Panc1 (cell line): ENCODE measurements at regions not wholly inside any gene's neighbourhood (a gene's known extent, or its start where the extent isn't known, plus 50 kb on each side); places are given as distances from the start of the nearest gene placed in this dataset.

Source experiments
- ATAC-seq: fragments of 200-7000 bp; cut with Tn5 transposase; 2 replicates; pipeline ENCODE4 v1.9.1; 2020; ENCODE audit warnings: mild to moderate bottlenecking, moderate library complexity
- BruUV-seq: library from RNA; stranded (reverse); fragments of 400-500 nt; replicated peaks from 2 replicates; lab custom pipeline; 2021; lab: Mats Ljungman, UMichigan
- CTCF ChIA-PET: fragments of 300-600 bp; sonication (Branson Sonifier 250); formaldehyde crosslinking; loops from one replicate; lab custom pipeline; 2022; ENCODE audit warnings: antibody characterized with exemption; lab: Charles Lee
- POLR2A ChIA-PET: fragments of 300-600 bp; sonication (Branson Sonifier 250); formaldehyde crosslinking; loops from one replicate; lab custom pipeline; 2022; ENCODE audit warnings: antibody characterized with exemption; lab: Charles Lee
- DNase-seq: peaks from one replicate; pipeline ENCODE4 v3.0.0-alpha.2; 2010; ENCODE audit warnings: low read depth, low spot score
- H3K27ac ChIP-seq: 2 replicates; pipeline ENCODE4 v1.5.1; 2011; ENCODE audit warnings: mild to moderate bottlenecking, low read length, inconsistent platforms
- H3K27me3 ChIP-seq: fragments of 200-500 bp; sonication (Bioruptor generic); 2 replicates; pipeline ENCODE4 v1.6.0; 2014; ENCODE audit warnings: low read length, inconsistent platforms; ENCODE audit not compliant: control insufficient read depth, insufficient read depth
- H3K36me3 ChIP-seq: fragments of 200-500 bp; sonication (Bioruptor generic); 2 replicates; pipeline ENCODE4 v1.5.1; 2014; ENCODE audit warnings: inconsistent platforms, mild to moderate bottlenecking, low read length, moderate library complexity; ENCODE audit not compliant: control insufficient read depth, insufficient read depth
- H3K4me1 ChIP-seq: 2 replicates; pipeline ENCODE4 v1.5.1; 2011; ENCODE audit warnings: inconsistent platforms, mild to moderate bottlenecking, low read length, moderate library complexity; ENCODE audit not compliant: control insufficient read depth, insufficient read depth
- H3K4me3 ChIP-seq, 2 experiments: 2 replicates each; pipeline ENCODE4 v1.5.1; 2011 to 2012; ENCODE audit warnings: low read depth in 2 of 2, low read length in 2 of 2, mild to moderate bottlenecking in 2 of 2, inconsistent platforms in 1 of 2, moderate library complexity in 1 of 2
- H3K9me3 ChIP-seq: fragments of 200-500 bp; sonication (Bioruptor generic); 2 replicates; pipeline ENCODE4 v1.5.1; 2014; ENCODE audit warnings: low read depth, mild to moderate bottlenecking, inconsistent platforms, low read length, moderate library complexity; ENCODE audit not compliant: control insufficient read depth, insufficient read depth
- POLR2AphosphoS5 ChIP-seq: IDR thresholded peaks from 2 replicates; pipeline ENCODE4 v1.6.1; 2012; ENCODE audit warnings: mild to moderate bottlenecking, low read depth, low read length, moderate library complexity
- REST ChIP-seq, 2 experiments: IDR thresholded peaks; 2 replicates each; pipeline ENCODE4 v1.6.1; 2011 to 2012; ENCODE audit warnings: low read depth in 2 of 2, control low read depth in 1 of 2, low read length in 1 of 2, mild to moderate bottlenecking in 1 of 2, moderate library complexity in 1 of 2; ENCODE audit not compliant: insufficient read depth in 1 of 2
- SIN3A ChIP-seq: IDR thresholded peaks from 2 replicates; pipeline ENCODE4 v1.6.1; 2012; ENCODE audit warnings: low read depth, mild to moderate bottlenecking, low read length, moderate library complexity, borderline replicate concordance; ENCODE audit not compliant: insufficient read depth
- TCF7L2 ChIP-seq: IDR thresholded peaks from 2 replicates; pipeline ENCODE4 v1.6.1; 2011; ENCODE audit warnings: mild to moderate bottlenecking, low read depth, low read length, inconsistent platforms
- in situ Hi-C: cut with HindIII; loops from 2 replicates; pipeline ENCODE4 v1.10.0; 2016; ENCODE audit warnings: low sequenced_read_pairs, low pct_unique_long_range_greater_than_20kb
- intact Hi-C: fragments of 100-400 bp; cut with micrococcal nuclease; formaldehyde crosslinking; loops from one replicate; pipeline ENCODE4 v1.10.0; 2022; ENCODE audit not compliant: unreplicated experiment
- TF ChIP-seq, protein P1 (sequence below): fragments of 450-650 bp; IDR thresholded peaks from 2 replicates; pipeline ENCODE4 v1.5.1; 2017; ENCODE audit warnings: mild to moderate bottlenecking

- Histone ChIP-seq H3K4me3 (no peak overlapping the region), H3K27ac (no peak overlapping the region), H3K36me3 (no peaks in the 10 kb centered on the region), H3K27me3 (no peaks in the 10 kb centered on the region), H3K4me1 (no peaks in the 10 kb centered on the region), H3K9me3 (no peaks in the 10 kb centered on the region; the same call in 1 of the 2 replicates)
- intact Hi-C loops (no loop called here), in situ Hi-C loops (no loop called here)
- no peak for DNase-seq
- BruUV-seq, result no TSS peak
- ChIA-PET POLR2A (no interaction called here), CTCF (no interaction called here)
- ATAC-seq, result no peak
- TF ChIP-seq TCF7L2, result no peak
- no peak for TF ChIP-seq SIN3A
- no peak for TF ChIP-seq REST (IDR thresholded peaks at IDR 0.05; ENCODE audit: insufficient read depth in 1 of 2, low read depth in 2 of 2, low read length in 1 of 2)
- TF ChIP-seq, protein P1, sequence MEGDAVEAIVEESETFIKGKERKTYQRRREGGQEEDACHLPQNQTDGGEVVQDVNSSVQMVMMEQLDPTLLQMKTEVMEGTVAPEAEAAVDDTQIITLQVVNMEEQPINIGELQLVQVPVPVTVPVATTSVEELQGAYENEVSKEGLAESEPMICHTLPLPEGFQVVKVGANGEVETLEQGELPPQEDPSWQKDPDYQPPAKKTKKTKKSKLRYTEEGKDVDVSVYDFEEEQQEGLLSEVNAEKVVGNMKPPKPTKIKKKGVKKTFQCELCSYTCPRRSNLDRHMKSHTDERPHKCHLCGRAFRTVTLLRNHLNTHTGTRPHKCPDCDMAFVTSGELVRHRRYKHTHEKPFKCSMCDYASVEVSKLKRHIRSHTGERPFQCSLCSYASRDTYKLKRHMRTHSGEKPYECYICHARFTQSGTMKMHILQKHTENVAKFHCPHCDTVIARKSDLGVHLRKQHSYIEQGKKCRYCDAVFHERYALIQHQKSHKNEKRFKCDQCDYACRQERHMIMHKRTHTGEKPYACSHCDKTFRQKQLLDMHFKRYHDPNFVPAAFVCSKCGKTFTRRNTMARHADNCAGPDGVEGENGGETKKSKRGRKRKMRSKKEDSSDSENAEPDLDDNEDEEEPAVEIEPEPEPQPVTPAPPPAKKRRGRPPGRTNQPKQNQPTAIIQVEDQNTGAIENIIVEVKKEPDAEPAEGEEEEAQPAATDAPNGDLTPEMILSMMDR, result no peak
- no peak for TF ChIP-seq POLR2AphosphoS5
These were observed 799.9 kb downstream of the TNS3 start for GRCh38 chr7:46781901-46782439.

DNA sequence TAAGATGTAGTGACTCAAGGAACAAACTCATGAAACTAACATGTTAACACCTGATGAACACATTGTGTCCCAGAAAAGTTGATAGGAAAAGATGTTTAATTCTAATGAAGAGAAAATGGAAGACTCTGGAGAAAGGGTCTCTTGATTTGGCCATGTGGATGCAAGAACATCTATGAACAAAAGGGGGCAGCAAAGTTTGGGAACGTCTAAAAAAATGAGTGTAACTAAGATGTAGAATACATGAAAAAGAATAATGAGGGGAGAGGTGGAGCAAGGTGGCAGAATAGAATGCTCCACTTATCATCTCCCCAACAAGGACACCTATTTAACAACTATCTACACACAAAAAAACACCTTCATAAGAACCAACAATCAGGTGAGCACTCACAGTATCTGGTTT is 805.1 kb downstream of the TNS3 start:
- H3K27me3 ChIP-seq, result no peaks in the 10 kb centered on the region
- TF ChIP-seq SIN3A, result no peak
- TF ChIP-seq, protein P1, result peak; percentile 45; the same call in 1 of the 2 replicates
- no peaks in the 10 kb centered on the region; the same call in 1 of the 2 replicates for H3K9me3 ChIP-seq
- no peak for ATAC-seq
- ChIA-PET POLR2A (no interaction called here), CTCF (no interaction called here)
- in situ Hi-C loops, result no loop called here
- H3K36me3 ChIP-seq, result no peaks in the 10 kb centered on the region
- no peak overlapping the region for H3K27ac ChIP-seq
- intact Hi-C loops, result no loop called here
- H3K4me3 ChIP-seq, result no peak overlapping the region
- no peak for DNase-seq
- H3K4me1 ChIP-seq, result no peaks in the 10 kb centered on the region
- no TSS peak for BruUV-seq
